22Rv1 (cell line): ENCODE measurements at regions not wholly inside any gene's neighbourhood (a gene's known extent, or its start where the extent isn't known, plus 50 kb on each side); places are given as distances from the start of the nearest gene placed in this dataset.

Experiments
- ZFX ChIP-seq: fragments of 450-650 bp; IDR thresholded peaks from 2 replicates; pipeline ENCODE4 v1.6.1; 2017; ENCODE audit warnings: antibody characterized with exemption, borderline replicate concordance
- TF ChIP-seq, protein P1 (sequence below): fragments of 450-650 bp; IDR thresholded peaks from 2 replicates; pipeline ENCODE4 v1.5.1; 2017; ENCODE audit warnings: mild to moderate bottlenecking

- TF ChIP-seq, protein P1, sequence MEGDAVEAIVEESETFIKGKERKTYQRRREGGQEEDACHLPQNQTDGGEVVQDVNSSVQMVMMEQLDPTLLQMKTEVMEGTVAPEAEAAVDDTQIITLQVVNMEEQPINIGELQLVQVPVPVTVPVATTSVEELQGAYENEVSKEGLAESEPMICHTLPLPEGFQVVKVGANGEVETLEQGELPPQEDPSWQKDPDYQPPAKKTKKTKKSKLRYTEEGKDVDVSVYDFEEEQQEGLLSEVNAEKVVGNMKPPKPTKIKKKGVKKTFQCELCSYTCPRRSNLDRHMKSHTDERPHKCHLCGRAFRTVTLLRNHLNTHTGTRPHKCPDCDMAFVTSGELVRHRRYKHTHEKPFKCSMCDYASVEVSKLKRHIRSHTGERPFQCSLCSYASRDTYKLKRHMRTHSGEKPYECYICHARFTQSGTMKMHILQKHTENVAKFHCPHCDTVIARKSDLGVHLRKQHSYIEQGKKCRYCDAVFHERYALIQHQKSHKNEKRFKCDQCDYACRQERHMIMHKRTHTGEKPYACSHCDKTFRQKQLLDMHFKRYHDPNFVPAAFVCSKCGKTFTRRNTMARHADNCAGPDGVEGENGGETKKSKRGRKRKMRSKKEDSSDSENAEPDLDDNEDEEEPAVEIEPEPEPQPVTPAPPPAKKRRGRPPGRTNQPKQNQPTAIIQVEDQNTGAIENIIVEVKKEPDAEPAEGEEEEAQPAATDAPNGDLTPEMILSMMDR = no peak
- no peak for TF ChIP-seq ZFX
Measured at GRCh38 chr12:93010461-93010860, 81.4 kb upstream of the EEA1 start.
